ENCODE measurements at regions not wholly inside any gene's neighbourhood (a gene's known extent, or its start where the extent isn't known, plus 50 kb on each side); places are given as distances from the start of the nearest gene placed in this dataset.

GRCh38 chr3:178182337-178182779, 353.9 kb upstream of the KCNMB2 start:
- H3K4ac ChIP-seq (ENCODE audit: low read depth, low read length), result no peak overlapping the region

GRCh38 chr3:178184833-178185232, 351.4 kb upstream of the KCNMB2 start:
- no peak overlapping the region for H3K18ac ChIP-seq (ENCODE audit: low read length)
- no peak overlapping the region for H3K4ac ChIP-seq (ENCODE audit: low read depth, low read length)
- no peak overlapping the region for H3K23ac ChIP-seq (ENCODE audit: low read length)
- H3K27me3 ChIP-seq (ENCODE audit: insufficient read depth, low read length, poor library complexity), result no peaks in the 10 kb centered on the region
- H3K9ac ChIP-seq (ENCODE audit: low read length), result no peak overlapping the region
- no peak overlapping the region for H2AK5ac ChIP-seq (ENCODE audit: low read length)
- no peaks in the 10 kb centered on the region for H3K36me3 ChIP-seq (ENCODE audit: control insufficient read depth, insufficient read depth, low read length)
- H4K8ac ChIP-seq (ENCODE audit: low read depth, low read length), result no peak overlapping the region
- H3K4me2 ChIP-seq (ENCODE audit: low read length), result no peak overlapping the region
- no peak for DNase-seq
- no peak overlapping the region for H2BK15ac ChIP-seq (replicated peaks; ENCODE audit: low read depth)
- no peak overlapping the region for H3K27ac ChIP-seq (ENCODE audit: low read depth, low read length)
- H2BK5ac ChIP-seq (ENCODE audit: low read length), result no peak overlapping the region
- no peaks in the 10 kb centered on the region for H3K79me2 ChIP-seq (ENCODE audit: control insufficient read depth, insufficient read depth, low read length)
- H3K4me3 ChIP-seq (ENCODE audit: low read length), result no peak overlapping the region
- H4K5ac ChIP-seq (ENCODE audit: low read length), result no peak overlapping the region
- H2BK120ac ChIP-seq (ENCODE audit: low read depth, low read length), result no peak overlapping the region
- no peaks in the 10 kb centered on the region for H3K4me1 ChIP-seq (ENCODE audit: control insufficient read depth, low read depth, low read length)
- H3K79me1 ChIP-seq (ENCODE audit: low read length), result no peaks in the 10 kb centered on the region
- no peak overlapping the region for H3K56ac ChIP-seq (ENCODE audit: low read length)
- WGBS (ENCODE audit: extremely low coverage, insufficient coverage, low lambda C conversion rate), result no CpG with 5 or more reads among the region's 2 CpGs

More at GRCh38 chr3:178182337-178182779, 353.9 kb upstream of the KCNMB2 start:
- Histone ChIP-seq H2BK5ac (ENCODE audit: low read length) (no peak overlapping the region), H4K8ac (ENCODE audit: low read depth, low read length) (no peak overlapping the region), H3K79me2 (ENCODE audit: control insufficient read depth, insufficient read depth, low read length) (no peaks in the 10 kb centered on the region), H3K79me1 (ENCODE audit: low read length) (no peaks in the 10 kb centered on the region), H4K5ac (ENCODE audit: low read length) (no peak overlapping the region), H3K23ac (ENCODE audit: low read length) (no peak overlapping the region), H3K18ac (ENCODE audit: low read length) (no peak overlapping the region), H3K4me3 (ENCODE audit: low read length) (no peak overlapping the region), H3K36me3 (ENCODE audit: control insufficient read depth, insufficient read depth, low read length) (no peaks in the 10 kb centered on the region), H2AK5ac (ENCODE audit: low read length) (no peak overlapping the region), H3K27me3 (ENCODE audit: insufficient read depth, low read length, poor library complexity) (no peaks in the 10 kb centered on the region), H3K4me2 (ENCODE audit: low read length) (no peak overlapping the region), H3K56ac (ENCODE audit: low read length) (no peak overlapping the region), H2BK15ac (replicated peaks; ENCODE audit: low read depth) (no peak overlapping the region), H2BK120ac (ENCODE audit: low read depth, low read length) (no peak overlapping the region), H3K27ac (ENCODE audit: low read depth, low read length) (no peak overlapping the region), H3K9ac (ENCODE audit: low read length) (no peak overlapping the region), H3K4me1 (ENCODE audit: control insufficient read depth, low read depth, low read length) (no peaks in the 10 kb centered on the region)
- no CpG with 5 or more reads among the region's 5 CpGs for WGBS (ENCODE audit: extremely low coverage, insufficient coverage, low lambda C conversion rate)
- DNase-seq, result no peak

DNA sequence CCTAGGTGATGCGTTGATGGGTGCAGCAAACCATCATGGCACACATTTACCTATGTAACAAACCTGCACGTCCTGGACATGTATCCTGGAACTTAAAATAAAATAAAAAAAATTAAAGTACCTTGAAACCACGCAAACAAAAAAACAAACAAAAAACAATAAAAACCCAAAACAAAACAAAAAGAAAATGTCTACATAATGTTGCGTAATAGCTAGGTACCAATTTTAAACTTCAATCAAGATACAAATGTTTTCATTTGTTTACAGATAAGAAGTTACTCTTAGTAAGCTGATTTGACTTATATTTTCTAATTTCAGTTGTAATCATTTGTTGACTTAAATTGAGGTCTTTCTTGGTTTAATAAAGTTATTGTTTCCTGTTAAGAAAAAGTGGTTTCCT, 349.6 kb upstream of the KCNMB2 start:
- Histone ChIP-seq H3K27ac (ENCODE audit: low read depth, low read length) (no peak overlapping the region), H2BK5ac (ENCODE audit: low read length) (no peak overlapping the region), H2BK120ac (ENCODE audit: low read depth, low read length) (no peak overlapping the region), H3K79me1 (ENCODE audit: low read length) (no peaks in the 10 kb centered on the region), H2BK15ac (replicated peaks; ENCODE audit: low read depth) (no peak overlapping the region), H3K4me2 (ENCODE audit: low read length) (no peak overlapping the region), H3K23ac (ENCODE audit: low read length) (no peak overlapping the region), H3K9ac (ENCODE audit: low read length) (no peak overlapping the region), H3K4ac (ENCODE audit: low read depth, low read length) (no peak overlapping the region), H4K8ac (ENCODE audit: low read depth, low read length) (no peak overlapping the region), H3K4me3 (ENCODE audit: low read length) (no peak overlapping the region), H3K27me3 (ENCODE audit: insufficient read depth, low read length, poor library complexity) (no peaks in the 10 kb centered on the region), H3K56ac (ENCODE audit: low read length) (no peak overlapping the region), H4K5ac (ENCODE audit: low read length) (no peak overlapping the region), H3K79me2 (ENCODE audit: control insufficient read depth, insufficient read depth, low read length) (no peaks in the 10 kb centered on the region), H3K4me1 (ENCODE audit: control insufficient read depth, low read depth, low read length) (no peaks in the 10 kb centered on the region), H2AK5ac (ENCODE audit: low read length) (no peak overlapping the region), H3K36me3 (ENCODE audit: control insufficient read depth, insufficient read depth, low read length) (no peaks in the 10 kb centered on the region), H3K18ac (ENCODE audit: low read length) (no peak overlapping the region)
- DNase-seq, result no peak
- 100% methylated on average over 1 of the region's 4 CpGs for WGBS (ENCODE audit: extremely low coverage, insufficient coverage, low lambda C conversion rate)

DNA sequence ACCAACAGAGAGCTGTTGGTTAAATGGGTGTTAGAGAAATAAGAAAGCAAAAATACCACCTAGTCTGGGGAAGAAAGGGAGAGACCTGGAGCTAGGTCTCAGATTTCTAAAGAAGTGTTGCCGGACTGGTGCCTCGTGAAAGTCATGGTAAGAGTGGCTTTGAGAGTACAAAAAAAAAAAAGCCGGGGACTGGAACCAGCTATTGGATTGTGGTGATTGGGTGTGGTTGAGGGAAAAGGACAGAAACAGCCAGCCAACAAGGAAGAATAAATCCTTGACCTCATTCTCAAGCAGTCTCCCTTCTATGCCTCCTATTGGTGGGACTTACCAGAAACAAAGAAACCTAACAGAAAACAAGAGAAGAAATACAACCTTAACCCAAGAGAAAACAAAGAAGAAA, 346.4 kb upstream of the KCNMB2 start:
- no peaks in the 10 kb centered on the region for H3K4me1 ChIP-seq (ENCODE audit: control insufficient read depth, low read depth, low read length)
- no peak overlapping the region for H3K4me2 ChIP-seq (ENCODE audit: low read length)
- no peak overlapping the region for H3K23ac ChIP-seq (ENCODE audit: low read length)
- no peak overlapping the region for H3K4ac ChIP-seq (ENCODE audit: low read depth, low read length)
- H3K56ac ChIP-seq (ENCODE audit: low read length), result peak overlapping the region; percentile 44
- no peak overlapping the region for H3K9ac ChIP-seq (ENCODE audit: low read length)
- no peak overlapping the region for H3K27ac ChIP-seq (ENCODE audit: low read depth, low read length)
- no peak overlapping the region for H3K4me3 ChIP-seq (ENCODE audit: low read length)
- no peak overlapping the region for H2BK120ac ChIP-seq (ENCODE audit: low read depth, low read length)
- no peak overlapping the region for H4K5ac ChIP-seq (ENCODE audit: low read length)
- no CpG with 5 or more reads among the region's 3 CpGs for WGBS (ENCODE audit: extremely low coverage, insufficient coverage, low lambda C conversion rate)
- H2AK5ac ChIP-seq (ENCODE audit: low read length), result no peak overlapping the region
- no peak overlapping the region for H2BK5ac ChIP-seq (ENCODE audit: low read length)
- DNase-seq, result peak; percentile 55
- no peaks in the 10 kb centered on the region for H3K79me2 ChIP-seq (ENCODE audit: control insufficient read depth, insufficient read depth, low read length)
- no peaks in the 10 kb centered on the region for H3K79me1 ChIP-seq (ENCODE audit: low read length)
- no peaks in the 10 kb centered on the region for H3K36me3 ChIP-seq (ENCODE audit: control insufficient read depth, insufficient read depth, low read length)
- H3K27me3 ChIP-seq (ENCODE audit: insufficient read depth, low read length, poor library complexity), result no peaks in the 10 kb centered on the region
- peak overlapping the region; percentile 51 for H3K18ac ChIP-seq (ENCODE audit: low read length)
- no peak overlapping the region for H4K8ac ChIP-seq (ENCODE audit: low read depth, low read length)
- H2BK15ac ChIP-seq (replicated peaks; ENCODE audit: low read depth), result peak overlapping the region; percentile 74

- DNase-seq, result no peak
These were observed 342.4 kb upstream of the KCNMB2 start for GRCh38 chr3:178193846-178194245.

GRCh38 chr3:178194539-178194938, 341.7 kb upstream of the KCNMB2 start:
- H3K79me2 ChIP-seq (ENCODE audit: control insufficient read depth, insufficient read depth, low read length), result no peaks in the 10 kb centered on the region
- no peak overlapping the region for H3K23ac ChIP-seq (ENCODE audit: low read length)
- H3K27me3 ChIP-seq (ENCODE audit: insufficient read depth, low read length, poor library complexity), result no peaks in the 10 kb centered on the region
- no peak overlapping the region for H3K27ac ChIP-seq (ENCODE audit: low read depth, low read length)
- no peak overlapping the region for H3K9ac ChIP-seq (ENCODE audit: low read length)
- no peaks in the 10 kb centered on the region for H3K79me1 ChIP-seq (ENCODE audit: low read length)
- no peak for DNase-seq
- H4K5ac ChIP-seq (ENCODE audit: low read length), result no peak overlapping the region
- no peaks in the 10 kb centered on the region for H3K4me1 ChIP-seq (ENCODE audit: control insufficient read depth, low read depth, low read length)
- no peak overlapping the region for H2BK15ac ChIP-seq (replicated peaks; ENCODE audit: low read depth)
- H3K56ac ChIP-seq (ENCODE audit: low read length), result no peak overlapping the region
- H3K4me3 ChIP-seq (ENCODE audit: low read length), result no peak overlapping the region
- H3K36me3 ChIP-seq (ENCODE audit: control insufficient read depth, insufficient read depth, low read length), result no peaks in the 10 kb centered on the region
- peak overlapping the region; percentile 39 for H3K18ac ChIP-seq (ENCODE audit: low read length)
- WGBS (ENCODE audit: extremely low coverage, insufficient coverage, low lambda C conversion rate), result no CpG with 5 or more reads among the region's 4 CpGs
- no peak overlapping the region for H2BK5ac ChIP-seq (ENCODE audit: low read length)
- no peak overlapping the region for H2AK5ac ChIP-seq (ENCODE audit: low read length)
- H3K4me2 ChIP-seq (ENCODE audit: low read length), result no peak overlapping the region
- no peak overlapping the region for H4K8ac ChIP-seq (ENCODE audit: low read depth, low read length)
- H3K4ac ChIP-seq (ENCODE audit: low read depth, low read length), result no peak overlapping the region
- H2BK120ac ChIP-seq (ENCODE audit: low read depth, low read length), result no peak overlapping the region

More at GRCh38 chr3:178193846-178194245, 342.4 kb upstream of the KCNMB2 start:
- H3K4me2 ChIP-seq (ENCODE audit: low read length), result no peak overlapping the region
- no peak overlapping the region for H2BK5ac ChIP-seq (ENCODE audit: low read length)
- H3K4me1 ChIP-seq (ENCODE audit: control insufficient read depth, low read depth, low read length), result no peaks in the 10 kb centered on the region
- no peaks in the 10 kb centered on the region for H3K27me3 ChIP-seq (ENCODE audit: insufficient read depth, low read length, poor library complexity)
- H4K5ac ChIP-seq (ENCODE audit: low read length), result no peak overlapping the region
- no peak overlapping the region for H3K23ac ChIP-seq (ENCODE audit: low read length)
- H3K4me3 ChIP-seq (ENCODE audit: low read length), result no peak overlapping the region
- H3K27ac ChIP-seq (ENCODE audit: low read depth, low read length), result no peak overlapping the region
- no peak overlapping the region for H2AK5ac ChIP-seq (ENCODE audit: low read length)
- no peak overlapping the region for H2BK15ac ChIP-seq (replicated peaks; ENCODE audit: low read depth)
- H3K56ac ChIP-seq (ENCODE audit: low read length), result no peak overlapping the region
- no peaks in the 10 kb centered on the region for H3K36me3 ChIP-seq (ENCODE audit: control insufficient read depth, insufficient read depth, low read length)
- no CpG with 5 or more reads among the region's 1 CpG for WGBS (ENCODE audit: extremely low coverage, insufficient coverage, low lambda C conversion rate)
- H4K8ac ChIP-seq (ENCODE audit: low read depth, low read length), result no peak overlapping the region
- no peak overlapping the region for H3K9ac ChIP-seq (ENCODE audit: low read length)
- no peak overlapping the region for H3K4ac ChIP-seq (ENCODE audit: low read depth, low read length)
- no peaks in the 10 kb centered on the region for H3K79me1 ChIP-seq (ENCODE audit: low read length)
- no peaks in the 10 kb centered on the region for H3K79me2 ChIP-seq (ENCODE audit: control insufficient read depth, insufficient read depth, low read length)
- no peak overlapping the region for H3K18ac ChIP-seq (ENCODE audit: low read length)
- no peak overlapping the region for H2BK120ac ChIP-seq (ENCODE audit: low read depth, low read length)

All from mesendoderm (in vitro differentiated cells).